ENCODE measurements at regions not wholly inside any gene's neighbourhood (a gene's known extent, or its start where the extent isn't known, plus 50 kb on each side); places are given as distances from the start of the nearest gene placed in this dataset.

DNA sequence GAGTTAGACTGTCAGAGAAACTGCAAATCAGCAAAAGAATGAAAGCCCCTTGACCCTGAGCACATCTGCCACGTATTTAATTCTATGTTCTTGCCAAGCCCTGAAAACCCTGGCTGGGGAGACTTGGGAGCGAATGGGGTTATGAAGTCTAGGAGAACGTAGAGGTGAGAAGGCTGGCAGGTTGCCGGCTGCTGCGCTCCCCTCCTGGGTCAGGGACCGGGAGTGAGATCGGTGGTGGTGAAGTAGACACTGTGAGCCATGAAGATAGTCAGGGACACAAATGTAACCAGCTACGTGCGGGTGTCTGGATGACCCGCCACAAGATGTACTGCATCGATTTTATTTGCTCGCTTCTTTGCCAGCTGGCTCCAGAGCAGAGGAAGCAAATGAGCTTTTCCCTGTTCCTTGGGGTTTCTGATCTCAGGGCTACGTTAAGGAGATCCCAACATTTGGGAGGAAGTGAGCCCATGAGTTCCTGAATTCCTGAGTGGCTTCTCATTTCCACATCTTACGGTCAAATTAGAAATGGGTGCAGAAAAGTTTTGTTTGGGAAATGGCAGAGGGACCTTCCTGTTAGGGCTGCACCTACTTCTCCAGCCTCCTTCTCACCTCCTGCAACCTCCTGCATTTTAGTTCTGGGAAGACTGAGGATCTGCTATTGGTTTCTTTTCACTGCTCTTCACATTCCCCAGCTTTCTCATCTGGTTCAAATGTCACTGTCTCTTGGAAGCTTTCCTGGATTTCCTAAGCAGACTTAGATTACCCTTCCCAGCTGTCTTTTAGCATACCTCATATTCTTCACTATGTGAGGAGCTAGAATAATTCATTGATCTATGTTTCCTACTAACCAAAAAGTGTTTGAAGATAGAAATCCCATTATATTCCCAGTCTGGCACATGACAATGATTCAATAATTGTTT is 360.6 kb downstream of the ZNF521 start:
- H3K14ac ChIP-seq (ENCODE audit: low read length) = no peak overlapping the region
- no CpG with 5 or more reads among the region's 14 CpGs for WGBS, 2 donors (ENCODE audit: extremely low coverage in 2 of 2, insufficient read length in 2 of 2, insufficient replicate concordance in 1 of 2)
- no peak overlapping the region for H3K18ac ChIP-seq (ENCODE audit: low read length)
- peaks cover 8 to 23% of the 10 kb centered on the region in 2 donors for H3K4me1 ChIP-seq (ENCODE audit: control insufficient read depth in 2 of 2, insufficient read depth in 1 of 2, low read depth in 1 of 2, low read length in 2 of 2)
- no peak overlapping the region for H3K9ac ChIP-seq (ENCODE audit: low read depth, low read length, poor library complexity)
- no peaks in the 10 kb centered on the region for H3K27me3 ChIP-seq (ENCODE audit: control insufficient read depth in 3 of 3, insufficient read depth in 3 of 3, low read depth in 1 of 3, low read length in 3 of 3)
- H3K4me2 ChIP-seq (ENCODE audit: insufficient read depth, low read length, poor library complexity, severe bottlenecking) = no peak overlapping the region
- no peak overlapping the region for H4K8ac ChIP-seq (ENCODE audit: low read depth, low read length)
- DNase-seq (ENCODE audit: low spot score) = no peak
- H2BK15ac ChIP-seq (ENCODE audit: low read length) = no peak overlapping the region
- no peaks in the 10 kb centered on the region for H3K79me1 ChIP-seq (ENCODE audit: low read depth, low read length)
- H3K27ac ChIP-seq (replicated peaks; ENCODE audit: low read length) = no peak overlapping the region
- H3K23ac ChIP-seq (ENCODE audit: low read depth, low read length, poor library complexity) = no peak overlapping the region
- peaks cover 0 to 3% of the 10 kb centered on the region in 2 donors for H3K9me3 ChIP-seq (replicated peaks in 1 of 2; ENCODE audit: control insufficient read depth in 2 of 2, insufficient read depth in 1 of 2, low read depth in 1 of 2, low read length in 2 of 2)
- H2BK120ac ChIP-seq (ENCODE audit: low read depth, low read length) = no peak overlapping the region
- no peak overlapping the region for H4K91ac ChIP-seq (ENCODE audit: low read depth, low read length, poor library complexity)
- H3K36me3 ChIP-seq (replicated peaks in 1 of 2; ENCODE audit: control insufficient read depth in 2 of 2, insufficient read depth in 2 of 2, low read length in 2 of 2) = no peaks in the 10 kb centered on the region
- no peak overlapping the region for H2AK5ac ChIP-seq (ENCODE audit: low read depth, low read length)
- no peak overlapping the region for H3K4me3 ChIP-seq (ENCODE audit: low read length in 2 of 2)
- H2AFZ ChIP-seq (ENCODE audit: low read length) = no peak overlapping the region
- no peak overlapping the region for H2BK12ac ChIP-seq (ENCODE audit: low read length)
- no peak overlapping the region for H2BK5ac ChIP-seq (ENCODE audit: low read length)
- H3K4ac ChIP-seq (ENCODE audit: low read length) = no peak overlapping the region

DNA sequence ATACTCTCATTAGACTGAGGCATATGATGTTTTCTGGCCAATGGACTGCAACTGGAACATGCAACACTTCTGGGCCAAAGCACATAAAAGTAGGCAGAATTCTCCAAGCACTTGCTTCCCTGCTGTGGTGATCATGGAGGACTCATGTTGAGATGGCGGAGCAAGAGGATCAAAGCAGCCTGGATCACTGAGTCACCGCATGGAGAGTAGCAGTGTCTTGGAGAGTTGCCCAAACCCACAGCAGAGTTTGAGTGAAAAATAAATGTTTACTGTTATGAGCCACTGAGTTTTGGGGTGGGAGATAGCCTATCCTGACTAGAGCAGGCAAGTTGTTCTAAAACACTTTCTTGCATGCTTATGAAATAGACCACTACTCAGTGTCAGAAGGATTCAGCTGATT is 359.5 kb downstream of the ZNF521 start:
- no peak overlapping the region for H2BK5ac ChIP-seq (ENCODE audit: low read length)
- H3K14ac ChIP-seq (ENCODE audit: low read length) = no peak overlapping the region
- no peak overlapping the region for H3K23ac ChIP-seq (ENCODE audit: low read depth, low read length, poor library complexity)
- H3K79me1 ChIP-seq (ENCODE audit: low read depth, low read length) = no peaks in the 10 kb centered on the region
- no peak overlapping the region for H4K8ac ChIP-seq (ENCODE audit: low read depth, low read length)
- H3K9ac ChIP-seq (ENCODE audit: low read depth, low read length, poor library complexity) = no peak overlapping the region
- H3K27ac ChIP-seq (replicated peaks; ENCODE audit: low read length) = no peak overlapping the region
- no peak overlapping the region for H2AFZ ChIP-seq (ENCODE audit: low read length)
- peaks cover 0 to 7% of the 10 kb centered on the region in 2 donors for H3K9me3 ChIP-seq (replicated peaks in 1 of 2; ENCODE audit: control insufficient read depth in 2 of 2, insufficient read depth in 1 of 2, low read depth in 1 of 2, low read length in 2 of 2)
- no peak for DNase-seq (ENCODE audit: low spot score)
- no peak overlapping the region for H4K91ac ChIP-seq (ENCODE audit: low read depth, low read length, poor library complexity)
- no peak overlapping the region for H2BK12ac ChIP-seq (ENCODE audit: low read length)
- H3K4me1 ChIP-seq (ENCODE audit: control insufficient read depth in 2 of 2, insufficient read depth in 1 of 2, low read depth in 1 of 2, low read length in 2 of 2) = peaks cover 8 to 23% of the 10 kb centered on the region in 2 donors
- no peak overlapping the region for H3K18ac ChIP-seq (ENCODE audit: low read length)
- H3K4me3 ChIP-seq (ENCODE audit: low read length in 2 of 2) = no peak overlapping the region
- H3K4ac ChIP-seq (ENCODE audit: low read length) = no peak overlapping the region
- no peak overlapping the region for H3K4me2 ChIP-seq (ENCODE audit: insufficient read depth, low read length, poor library complexity, severe bottlenecking)
- no peaks in the 10 kb centered on the region for H3K36me3 ChIP-seq (replicated peaks in 1 of 2; ENCODE audit: control insufficient read depth in 2 of 2, insufficient read depth in 2 of 2, low read length in 2 of 2)
- no peak overlapping the region for H2BK120ac ChIP-seq (ENCODE audit: low read depth, low read length)
- no peak overlapping the region for H2AK5ac ChIP-seq (ENCODE audit: low read depth, low read length)
- H2BK15ac ChIP-seq (ENCODE audit: low read length) = no peak overlapping the region
- H3K27me3 ChIP-seq (ENCODE audit: control insufficient read depth in 3 of 3, insufficient read depth in 3 of 3, low read depth in 1 of 3, low read length in 3 of 3) = no peaks in the 10 kb centered on the region
- WGBS, 2 donors (ENCODE audit: extremely low coverage in 2 of 2, insufficient read length in 2 of 2, insufficient replicate concordance in 1 of 2) = no CpG with 5 or more reads among the region's 2 CpGs

DNA sequence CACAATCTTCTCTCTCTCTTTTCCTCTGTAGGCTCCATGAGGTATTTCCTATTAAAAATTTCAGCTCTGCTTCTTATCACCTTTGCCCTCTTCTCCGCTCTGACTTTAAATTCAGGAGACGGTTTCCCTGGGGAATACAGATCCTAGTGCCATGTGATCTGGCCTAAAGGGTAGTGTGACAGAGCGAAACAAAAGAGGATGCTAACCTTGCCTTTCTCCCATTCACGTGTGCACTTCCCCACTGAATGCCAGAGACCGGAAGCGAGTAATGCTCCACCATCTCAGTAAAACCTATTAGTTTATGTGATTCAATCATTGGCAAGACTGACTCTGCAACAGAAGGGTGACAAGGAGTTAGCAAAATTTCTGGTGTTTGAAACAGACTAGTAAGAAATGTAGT is 358.3 kb downstream of the ZNF521 start:
- H4K8ac ChIP-seq (ENCODE audit: low read depth, low read length) = no peak overlapping the region
- no CpG with 5 or more reads among the region's 6 CpGs for WGBS, 2 donors (ENCODE audit: extremely low coverage in 2 of 2, insufficient read length in 2 of 2, insufficient replicate concordance in 1 of 2)
- no peaks in the 10 kb centered on the region for H3K27me3 ChIP-seq (ENCODE audit: control insufficient read depth in 3 of 3, insufficient read depth in 3 of 3, low read depth in 1 of 3, low read length in 3 of 3)
- peak overlapping the region; percentile 35 for H2AFZ ChIP-seq (ENCODE audit: low read length)
- DNase-seq (ENCODE audit: low spot score) = no peak
- no peak overlapping the region for H3K18ac ChIP-seq (ENCODE audit: low read length)
- no peak overlapping the region for H3K4ac ChIP-seq (ENCODE audit: low read length)
- no peak overlapping the region for H2BK5ac ChIP-seq (ENCODE audit: low read length)
- H3K27ac ChIP-seq (replicated peaks; ENCODE audit: low read length) = no peak overlapping the region
- no peaks in the 10 kb centered on the region for H3K79me1 ChIP-seq (ENCODE audit: low read depth, low read length)
- H3K4me2 ChIP-seq (ENCODE audit: insufficient read depth, low read length, poor library complexity, severe bottlenecking) = no peak overlapping the region
- H2BK12ac ChIP-seq (ENCODE audit: low read length) = no peak overlapping the region
- no peak overlapping the region for H2BK15ac ChIP-seq (ENCODE audit: low read length)
- H4K91ac ChIP-seq (ENCODE audit: low read depth, low read length, poor library complexity) = no peak overlapping the region
- H2AK5ac ChIP-seq (ENCODE audit: low read depth, low read length) = no peak overlapping the region
- no peak overlapping the region for H3K23ac ChIP-seq (ENCODE audit: low read depth, low read length, poor library complexity)
- no peak overlapping the region for H3K4me3 ChIP-seq (ENCODE audit: low read length in 2 of 2)
- no peak overlapping the region for H2BK120ac ChIP-seq (ENCODE audit: low read depth, low read length)
- no peak overlapping the region for H3K9ac ChIP-seq (ENCODE audit: low read depth, low read length, poor library complexity)
- H3K9me3 ChIP-seq (replicated peaks in 1 of 2; ENCODE audit: control insufficient read depth in 2 of 2, insufficient read depth in 1 of 2, low read depth in 1 of 2, low read length in 2 of 2) = peaks cover 0 to 7% of the 10 kb centered on the region in 2 donors
- no peak overlapping the region for H3K14ac ChIP-seq (ENCODE audit: low read length)
- H3K4me1 ChIP-seq (ENCODE audit: control insufficient read depth in 2 of 2, insufficient read depth in 1 of 2, low read depth in 1 of 2, low read length in 2 of 2) = peaks cover 2 to 13% of the 10 kb centered on the region in 2 donors
- no peaks in the 10 kb centered on the region for H3K36me3 ChIP-seq (replicated peaks in 1 of 2; ENCODE audit: control insufficient read depth in 2 of 2, insufficient read depth in 2 of 2, low read length in 2 of 2)

DNA sequence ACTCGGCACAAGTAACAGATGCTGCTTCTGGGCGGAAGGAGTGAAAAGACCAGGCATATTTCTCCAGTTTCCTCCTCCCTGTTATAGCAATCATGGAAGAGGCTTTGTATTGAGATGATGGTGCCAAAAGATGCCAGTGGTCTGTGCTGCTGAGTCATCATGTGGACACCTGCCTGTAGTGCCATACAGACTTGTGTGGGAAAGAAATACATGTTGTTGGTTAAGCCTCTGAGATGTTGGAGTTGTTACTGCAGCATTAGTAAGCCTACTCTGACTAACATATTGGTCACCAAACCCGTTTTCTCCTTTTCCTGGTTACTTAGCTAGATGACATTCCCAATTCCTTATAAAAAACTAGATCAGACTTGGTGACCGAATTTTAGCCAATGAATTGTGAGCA is 356.9 kb downstream of the ZNF521 start:
- no peak overlapping the region for H2BK5ac ChIP-seq (ENCODE audit: low read length)
- H2BK15ac ChIP-seq (ENCODE audit: low read length) = no peak overlapping the region
- no peak overlapping the region for H2BK120ac ChIP-seq (ENCODE audit: low read depth, low read length)
- no peak overlapping the region for H4K8ac ChIP-seq (ENCODE audit: low read depth, low read length)
- no peak for DNase-seq (ENCODE audit: low spot score)
- H3K4me2 ChIP-seq (ENCODE audit: insufficient read depth, low read length, poor library complexity, severe bottlenecking) = no peak overlapping the region
- no peak overlapping the region for H2BK12ac ChIP-seq (ENCODE audit: low read length)
- H2AK5ac ChIP-seq (ENCODE audit: low read depth, low read length) = no peak overlapping the region
- H3K27ac ChIP-seq (replicated peaks; ENCODE audit: low read length) = no peak overlapping the region
- no peaks in the 10 kb centered on the region for H3K36me3 ChIP-seq (replicated peaks in 1 of 2; ENCODE audit: control insufficient read depth in 2 of 2, insufficient read depth in 2 of 2, low read length in 2 of 2)
- H3K4me3 ChIP-seq (ENCODE audit: low read length in 2 of 2) = no peak overlapping the region
- WGBS, 2 donors (ENCODE audit: extremely low coverage in 2 of 2, insufficient read length in 2 of 2, insufficient replicate concordance in 1 of 2) = no CpG with 5 or more reads among the region's 4 CpGs
- no peaks in the 10 kb centered on the region for H3K27me3 ChIP-seq (ENCODE audit: control insufficient read depth in 3 of 3, insufficient read depth in 3 of 3, low read depth in 1 of 3, low read length in 3 of 3)
- no peaks in the 10 kb centered on the region for H3K79me1 ChIP-seq (ENCODE audit: low read depth, low read length)
- H4K91ac ChIP-seq (ENCODE audit: low read depth, low read length, poor library complexity) = no peak overlapping the region
- no peak overlapping the region for H2AFZ ChIP-seq (ENCODE audit: low read length)
- H3K4me1 ChIP-seq (ENCODE audit: control insufficient read depth in 2 of 2, insufficient read depth in 1 of 2, low read depth in 1 of 2, low read length in 2 of 2) = peaks cover 2 to 13% of the 10 kb centered on the region in 2 donors
- H3K23ac ChIP-seq (ENCODE audit: low read depth, low read length, poor library complexity) = no peak overlapping the region
- peaks cover 0 to 20% of the 10 kb centered on the region in 2 donors for H3K9me3 ChIP-seq (replicated peaks in 1 of 2; ENCODE audit: control insufficient read depth in 2 of 2, insufficient read depth in 1 of 2, low read depth in 1 of 2, low read length in 2 of 2)
- H3K9ac ChIP-seq (ENCODE audit: low read depth, low read length, poor library complexity) = no peak overlapping the region
- H3K18ac ChIP-seq (ENCODE audit: low read length) = no peak overlapping the region
- no peak overlapping the region for H3K14ac ChIP-seq (ENCODE audit: low read length)
- no peak overlapping the region for H3K4ac ChIP-seq (ENCODE audit: low read length)
